OCI-LY3 (cell line): ENCODE measurements at regions not wholly inside any gene's neighbourhood (a gene's known extent, or its start where the extent isn't known, plus 50 kb on each side); places are given as distances from the start of the nearest gene placed in this dataset.

Source experiments
- CTCF ChIP-seq: fragments of 200-600, 300-600 bp; sonication (generic); IDR thresholded peaks from 2 replicates; pipeline ENCODE4 v1.5.1; 2014; ENCODE audit warnings: antibody characterized with exemption, low read length, low read depth
- EZH2phosphoT487 ChIP-seq: fragments of 200-600 bp; shearing (Covaris generic); IDR thresholded peaks from 2 replicates; pipeline ENCODE4 v1.6.1; 2018; ENCODE audit warnings: antibody characterized with exemption, mixed run types, low read depth

- no peak for TF ChIP-seq CTCF
- TF ChIP-seq EZH2phosphoT487, result no peak
Observed at GRCh38 chr2:184346338-184346862, 251.9 kb upstream of the ZNF804A start.
